Thoracic aorta (tissue), 2 donors: ENCODE measurements at regions not wholly inside any gene's neighbourhood (a gene's known extent, or its start where the extent isn't known, plus 50 kb on each side); places are given as distances from the start of the nearest gene placed in this dataset.

Source experiments
- ATAC-seq: fragments of 150-250 bp; one replicate; pipeline ENCODE4 v1.8.0; 2017; ENCODE audit warnings: low read depth; ENCODE audit not compliant: insufficient number of reproducible peaks, low FRiP score
- DNase-seq: peaks from one replicate; pipeline ENCODE4 v3.0.0-alpha.2; 2020; ENCODE audit warnings: low spot score
- H3K27ac ChIP-seq, 2 donors: fragments of 200-600 bp; sonication (generic); 1 replicate in 1 of 2; 2 replicates in 1 of 2; pipeline ENCODE4 v1.5.1; 2016; ENCODE audit warnings: mild to moderate bottlenecking in 2 of 2, moderate library complexity in 2 of 2
- H3K27me3 ChIP-seq: fragments of 200-600 bp; sonication (generic); replicated peaks from 2 replicates; pipeline ENCODE4 v1.6.0; 2016; ENCODE audit warnings: mild to moderate bottlenecking; ENCODE audit not compliant: insufficient read depth
- H3K36me3 ChIP-seq: fragments of 200-600 bp; sonication (generic); one replicate; pipeline ENCODE4 v1.5.1; 2016
- H3K4me1 ChIP-seq, 2 donors: fragments of 200-600 bp; sonication (generic); 1 replicate in 1 of 2; 2 replicates in 1 of 2; pipeline versions ENCODE4 v1.5.1 to v1.6.0; 2016; ENCODE audit warnings: low read depth in 2 of 2, mild to moderate bottlenecking in 1 of 2; ENCODE audit not compliant: control insufficient read depth in 1 of 2
- H3K4me3 ChIP-seq: fragments of 200-600 bp; sonication (generic); 2 replicates; pipeline ENCODE4 v1.5.1; 2016; ENCODE audit warnings: mild to moderate bottlenecking
- H3K9me3 ChIP-seq: fragments of 200-600 bp; sonication (generic); 2 replicates; pipeline ENCODE4 v1.5.1; 2016
- CTCF ChIP-seq: fragments of 200-600 bp; sonication (generic); IDR thresholded peaks from one replicate; pipeline ENCODE4 v1.5.1; 2019; ENCODE audit warnings: antibody characterized with exemption

GRCh38 chr10:120993089-120993488, 141.9 kb downstream of the WDR11 start:
- Histone ChIP-seq H3K4me1 (no peaks in the 10 kb centered on the region), H3K27me3 (no peaks in the 10 kb centered on the region), H3K27ac (no peak overlapping the region), H3K36me3 (no peaks in the 10 kb centered on the region), H3K4me3 (no peak overlapping the region), H3K9me3 (peaks cover 4% of the 10 kb centered on the region)
- DNase-seq (no peak), ATAC-seq (no peak)
- TF ChIP-seq CTCF = no peak

GRCh38 chr10:120995768-120996167, 144.6 kb downstream of the WDR11 start:
- ATAC-seq = no peak
- Histone ChIP-seq H3K36me3 (no peaks in the 10 kb centered on the region), H3K27ac (no peak overlapping the region), H3K4me1 (no peaks in the 10 kb centered on the region), H3K4me3 (no peak overlapping the region), H3K9me3 (peaks cover 4% of the 10 kb centered on the region), H3K27me3 (no peaks in the 10 kb centered on the region)
- no peak for TF ChIP-seq CTCF
- no peak for DNase-seq

- Histone ChIP-seq H3K27me3 (no peaks in the 10 kb centered on the region), H3K9me3 (peaks cover 4% of the 10 kb centered on the region), H3K4me3 (no peak overlapping the region), H3K27ac (no peak overlapping the region), H3K36me3 (no peaks in the 10 kb centered on the region), H3K4me1 (no peaks in the 10 kb centered on the region)
- no peak for TF ChIP-seq CTCF
- ATAC-seq (no peak), DNase-seq (no peak)
These were observed 145.4 kb downstream of the WDR11 start for GRCh38 chr10:120996456-120997034.

GRCh38 chr10:120997313-120997712, 146.2 kb downstream of the WDR11 start:
- Histone ChIP-seq H3K27me3 (no peaks in the 10 kb centered on the region), H3K9me3 (peaks cover 4% of the 10 kb centered on the region), H3K4me3 (no peak overlapping the region), H3K4me1 (no peaks in the 10 kb centered on the region), H3K36me3 (no peaks in the 10 kb centered on the region), H3K27ac (no peak overlapping the region)
- TF ChIP-seq CTCF = no peak
- DNase-seq (no peak), ATAC-seq (no peak)

GRCh38 chr10:120997756-120998155, 146.6 kb downstream of the WDR11 start:
- H3K27me3 ChIP-seq = no peaks in the 10 kb centered on the region
- TF ChIP-seq CTCF = no peak
- H3K27ac ChIP-seq = no peak overlapping the region
- H3K36me3 ChIP-seq = no peaks in the 10 kb centered on the region
- peaks cover 4% of the 10 kb centered on the region for H3K9me3 ChIP-seq
- DNase-seq (no peak), ATAC-seq (no peak)
- H3K4me1 ChIP-seq = no peaks in the 10 kb centered on the region
- H3K4me3 ChIP-seq = no peak overlapping the region
